ENCODE measurements at regions not wholly inside any gene's neighbourhood (a gene's known extent, or its start where the extent isn't known, plus 50 kb on each side); places are given as distances from the start of the nearest gene placed in this dataset.
"Not testable (repeated sequence)": the region's sequence is repeated elsewhere in the genome, so short reads cannot be mapped to it uniquely, and the experiment has no call there.

GRCh38 chr4:189874591-189874990 lies 66.1 kb upstream of the FRG1 start:
- Histone ChIP-seq H3K4me3 (no peak overlapping the region), H3K9me3 (no peaks in the 10 kb centered on the region), H3K36me3 (no peaks in the 10 kb centered on the region), H3K27ac (no peak overlapping the region), H3K27me3 (no peaks in the 10 kb centered on the region), H3K4me1 (no peaks in the 10 kb centered on the region)
- TF ChIP-seq POLR2A (IDR thresholded peaks at IDR 0.05) (no peak), EP300 (IDR thresholded peaks at IDR 0.05) (no peak), POLR2AphosphoS5 (IDR thresholded peaks at IDR 0.05) (no peak), CTCF (IDR thresholded peaks at IDR 0.05) (no peak)
- WGBS = 81% methylated on average over 2 of the region's 2 CpGs
- no peak for DNase-seq (ENCODE audit: low spot score in 2 of 2)

- DNase-seq (ENCODE audit: low spot score in 2 of 2); H3K4me1 ChIP-seq; H3K27me3 ChIP-seq; H3K27ac ChIP-seq; H3K36me3 ChIP-seq; H3K4me3 ChIP-seq; H3K9me3 ChIP-seq: not testable (repeated sequence)
- 91% methylated on average over 15 of the region's 15 CpGs for WGBS
These were observed 59.5 kb upstream of the FRG1 start for GRCh38 chr4:189881190-189881589.

- not testable (repeated sequence) for H3K4me3 ChIP-seq; H3K9me3 ChIP-seq; DNase-seq (ENCODE audit: low spot score in 2 of 2); H3K27me3 ChIP-seq; H3K4me1 ChIP-seq; H3K27ac ChIP-seq; H3K36me3 ChIP-seq
- 70% methylated on average over 4 of the region's 4 CpGs for WGBS
These were observed 52.3 kb upstream of the FRG1 start for GRCh38 chr4:189888407-189888806.
